HEK293T (cell line): ENCODE measurements at regions not wholly inside any gene's neighbourhood (a gene's known extent, or its start where the extent isn't known, plus 50 kb on each side); places are given as distances from the start of the nearest gene placed in this dataset.

Source experiments
- BHLHE40 ChIP-seq: fragments of 450-650 bp; IDR thresholded peaks from 2 replicates; pipeline ENCODE4 v1.6.1; 2016; ENCODE audit warnings: mild to moderate bottlenecking, moderate library complexity, borderline replicate concordance
- CTBP1 ChIP-seq: fragments of 450-650 bp; IDR thresholded peaks from 2 replicates; pipeline ENCODE4 v1.6.1; 2016; ENCODE audit warnings: borderline replicate concordance
- ELF4 ChIP-seq: fragments of 450-650 bp; IDR thresholded peaks from 2 replicates; pipeline ENCODE4 v1.6.1; 2017; ENCODE audit warnings: antibody characterized with exemption
- FOXA1 ChIP-seq: fragments of 450-650 bp; IDR thresholded peaks from 2 replicates; pipeline ENCODE4 v1.6.1; 2016; ENCODE audit warnings: mild to moderate bottlenecking
- FOXM1 ChIP-seq: fragments of 450-650 bp; IDR thresholded peaks from 2 replicates; pipeline ENCODE4 v1.6.1; 2017; ENCODE audit warnings: mild to moderate bottlenecking, borderline replicate concordance
- HDGF ChIP-seq: fragments of 450-650 bp; IDR thresholded peaks from 2 replicates; pipeline ENCODE4 v1.6.1; 2017; ENCODE audit warnings: antibody characterized with exemption, borderline replicate concordance
- L3MBTL2 ChIP-seq: fragments of 450-650 bp; conservative IDR thresholded peaks from 2 replicates; pipeline ENCODE4 v1.6.1; 2016; ENCODE audit warnings: mild to moderate bottlenecking
- NFRKB ChIP-seq: fragments of 450-650 bp; IDR thresholded peaks from 2 replicates; pipeline ENCODE4 v1.6.1; 2016; ENCODE audit warnings: mild to moderate bottlenecking, moderate library complexity
- SP1 ChIP-seq: fragments of 450-650 bp; IDR thresholded peaks from 2 replicates; pipeline ENCODE4 v1.6.1; 2017
- SUZ12 ChIP-seq: fragments of 450-650 bp; IDR thresholded peaks from 2 replicates; pipeline ENCODE4 v1.6.1; 2016; ENCODE audit warnings: mild to moderate bottlenecking
- TARDBP ChIP-seq: fragments of 450-650 bp; IDR thresholded peaks from 2 replicates; pipeline ENCODE4 v1.6.1; 2016
- ZNF384 ChIP-seq: fragments of 450-650 bp; IDR thresholded peaks from 2 replicates; pipeline ENCODE4 v1.6.1; 2016

DNA sequence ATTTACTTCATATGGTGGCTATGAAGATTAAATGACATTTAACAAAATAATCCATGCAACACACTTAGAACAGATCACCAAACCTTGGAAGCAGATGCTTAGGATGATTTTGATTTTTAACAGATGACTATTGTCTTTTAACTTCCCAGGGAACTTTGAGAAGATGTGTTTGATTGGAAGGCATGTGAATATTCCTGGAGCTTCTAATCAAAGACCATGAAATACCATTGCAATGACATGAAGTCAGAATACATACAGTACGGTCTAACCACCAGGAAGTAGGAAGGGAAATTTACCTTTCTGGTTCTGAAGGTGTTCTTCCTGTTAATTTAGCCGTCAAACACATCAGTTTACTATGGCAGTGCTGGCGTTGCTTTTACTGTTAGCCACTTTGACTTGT, 414.9 kb downstream of the TMEM114 start:
- TF ChIP-seq SUZ12 (no peak), CTBP1 (no peak), ELF4 (no peak), ZNF384 (no peak), TARDBP (no peak), FOXM1 (no peak), L3MBTL2 (no peak), SP1 (no peak), BHLHE40 (no peak), HDGF (no peak), FOXA1 (no peak), NFRKB (no peak)
